ENCODE measurements at regions not wholly inside any gene's neighbourhood (a gene's known extent, or its start where the extent isn't known, plus 50 kb on each side); places are given as distances from the start of the nearest gene placed in this dataset.

DNA sequence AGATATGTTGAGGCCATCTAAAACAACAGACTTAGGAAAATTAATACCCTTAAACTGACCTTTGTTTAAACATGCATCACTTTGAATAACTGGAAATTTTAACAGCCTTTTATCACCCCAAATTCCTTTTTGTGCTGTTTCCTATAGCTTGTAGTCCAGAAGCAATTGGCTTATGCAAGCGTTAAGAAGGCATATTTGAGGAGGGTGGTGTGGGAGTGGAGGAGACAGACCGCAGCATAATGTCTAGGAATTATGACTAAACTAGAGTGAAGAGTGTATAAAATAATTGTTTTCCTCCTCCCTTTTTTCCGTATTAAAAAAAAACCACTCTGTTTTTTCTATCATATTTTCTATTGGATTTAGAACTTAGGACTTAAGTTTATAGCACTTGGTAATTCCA, 51.8 kb upstream of the MPDZ start:
- TF ChIP-seq CEBPB (IDR thresholded peaks at IDR 0.05), result no peak
- TF ChIP-seq, protein P1, sequence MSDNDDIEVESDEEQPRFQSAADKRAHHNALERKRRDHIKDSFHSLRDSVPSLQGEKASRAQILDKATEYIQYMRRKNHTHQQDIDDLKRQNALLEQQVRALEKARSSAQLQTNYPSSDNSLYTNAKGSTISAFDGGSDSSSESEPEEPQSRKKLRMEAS (IDR thresholded peaks at IDR 0.05), result no peak
